Progenitor cell of endocrine pancreas (in vitro differentiated cells): ENCODE measurements at regions not wholly inside any gene's neighbourhood (a gene's known extent, or its start where the extent isn't known, plus 50 kb on each side); places are given as distances from the start of the nearest gene placed in this dataset.
"Not testable (repeated sequence)": the region's sequence is repeated elsewhere in the genome, so short reads cannot be mapped to it uniquely, and the experiment has no call there.

Experiments
- DNase-seq: peaks from one replicate; pipeline ENCODE4 v3.0.0; 2021; ENCODE audit warnings: low spot score; ENCODE audit not compliant: unreplicated experiment
- H3K27ac Mint-ChIP-seq: 2 replicates; pipeline ENCODE4 v1.8.0; 2021; ENCODE audit warnings: mild to moderate bottlenecking, moderate library complexity, mixed read lengths
- H3K27me3 Mint-ChIP-seq: 2 replicates; pipeline ENCODE4 v1.8.0; 2021; ENCODE audit warnings: mixed read lengths
- H3K36me3 Mint-ChIP-seq: 2 replicates; pipeline ENCODE4 v1.8.0; 2022; ENCODE audit warnings: mixed read lengths; ENCODE audit not compliant: insufficient read depth
- H3K4me1 Mint-ChIP-seq: 2 replicates; pipeline ENCODE4 v1.8.0; 2021; ENCODE audit warnings: low read depth, mixed read lengths
- H3K4me3 Mint-ChIP-seq: 2 replicates; pipeline ENCODE4 v1.8.0; 2021; ENCODE audit warnings: low read depth, mild to moderate bottlenecking, moderate library complexity, mixed read lengths
- H3K9me3 Mint-ChIP-seq: 2 replicates; pipeline ENCODE4 v1.8.0; 2021; ENCODE audit warnings: low read depth, mixed read lengths
- CTCF ChIP-seq: fragments of 200-600 bp; sonication (generic); IDR thresholded peaks from one replicate; pipeline ENCODE4 v1.5.0; 2021; ENCODE audit warnings: antibody characterized with exemption, mild to moderate bottlenecking; ENCODE audit not compliant: unreplicated experiment

DNA sequence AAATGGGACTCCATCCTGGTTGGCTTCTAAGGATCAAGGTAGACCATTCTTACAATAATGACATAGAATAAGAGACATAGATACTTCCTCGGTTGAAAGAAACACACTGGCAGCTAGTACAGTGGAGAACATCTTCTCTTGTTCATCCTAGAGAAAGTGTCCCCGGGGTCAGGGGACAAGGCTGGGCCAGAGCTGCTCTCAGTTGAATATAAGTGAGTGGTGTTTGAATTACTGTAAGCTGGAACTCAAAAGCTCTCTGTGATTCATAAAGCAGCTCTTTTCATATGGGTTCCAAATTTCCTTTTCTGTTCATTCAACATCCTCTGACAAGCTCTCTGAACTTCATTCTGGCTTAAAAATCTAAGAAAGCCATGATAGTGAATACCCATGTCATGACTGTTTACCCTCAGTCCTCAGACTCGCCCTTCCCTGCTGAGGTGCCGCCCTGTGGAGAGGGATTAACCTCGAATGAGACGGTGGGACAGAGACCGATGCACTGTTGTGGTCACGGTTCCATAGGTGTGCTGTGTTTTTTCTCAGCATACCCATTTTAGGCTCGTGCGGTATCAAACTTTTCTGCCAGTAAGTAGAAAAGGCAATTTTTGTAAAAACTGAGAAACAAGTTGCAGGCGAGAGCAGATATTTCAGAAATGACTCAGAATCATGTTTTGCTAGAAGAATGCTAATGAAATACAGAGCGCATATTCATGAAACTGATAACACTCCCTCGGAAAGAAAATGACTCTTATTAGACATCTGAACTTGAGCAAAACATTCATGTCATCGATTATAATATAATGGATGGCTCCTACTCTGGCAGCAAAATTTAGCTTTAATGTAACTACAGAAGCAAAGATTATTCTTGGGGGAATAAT is 351.1 kb downstream of the ANAPC1 start:
- not testable (repeated sequence) for H3K4me1 Mint-ChIP-seq, H3K27me3 Mint-ChIP-seq, H3K27ac Mint-ChIP-seq, DNase-seq, H3K9me3 Mint-ChIP-seq, H3K36me3 Mint-ChIP-seq, H3K4me3 Mint-ChIP-seq

DNA sequence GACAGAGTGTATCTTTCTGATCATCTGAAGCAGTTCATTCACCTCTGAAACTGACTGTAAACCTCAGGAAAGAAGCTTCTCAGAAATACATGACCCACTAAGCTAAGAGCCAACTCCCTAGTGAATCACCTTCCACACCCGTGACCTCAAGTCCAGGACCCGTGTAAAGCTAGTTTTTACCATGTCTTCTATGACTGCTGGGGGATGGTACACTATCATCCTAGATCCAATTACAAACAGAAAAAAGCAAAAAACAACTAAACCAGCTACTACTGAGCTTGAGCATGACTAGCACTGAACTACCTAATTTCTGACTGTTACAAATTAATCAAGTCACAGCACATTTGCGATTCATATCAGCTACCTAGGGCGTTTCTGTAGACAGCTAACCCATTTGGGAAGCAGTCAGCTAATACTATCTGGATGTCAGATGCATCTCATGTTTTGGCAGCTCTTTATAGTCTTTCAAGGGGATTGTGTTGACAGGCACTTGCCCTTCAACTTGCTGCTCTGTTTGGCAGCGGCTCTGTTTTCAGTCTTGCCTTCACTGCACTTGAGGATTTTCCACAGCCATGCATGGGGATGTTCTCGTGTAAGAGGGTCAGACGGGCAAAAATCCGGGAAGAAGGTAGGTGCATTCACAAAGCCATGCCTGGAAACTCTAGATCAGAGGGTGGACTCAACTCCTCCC is 350.3 kb downstream of the ANAPC1 start:
- H3K9me3 Mint-ChIP-seq, H3K27me3 Mint-ChIP-seq, H3K4me1 Mint-ChIP-seq, DNase-seq, H3K27ac Mint-ChIP-seq, H3K36me3 Mint-ChIP-seq, H3K4me3 Mint-ChIP-seq: not testable (repeated sequence)

DNA sequence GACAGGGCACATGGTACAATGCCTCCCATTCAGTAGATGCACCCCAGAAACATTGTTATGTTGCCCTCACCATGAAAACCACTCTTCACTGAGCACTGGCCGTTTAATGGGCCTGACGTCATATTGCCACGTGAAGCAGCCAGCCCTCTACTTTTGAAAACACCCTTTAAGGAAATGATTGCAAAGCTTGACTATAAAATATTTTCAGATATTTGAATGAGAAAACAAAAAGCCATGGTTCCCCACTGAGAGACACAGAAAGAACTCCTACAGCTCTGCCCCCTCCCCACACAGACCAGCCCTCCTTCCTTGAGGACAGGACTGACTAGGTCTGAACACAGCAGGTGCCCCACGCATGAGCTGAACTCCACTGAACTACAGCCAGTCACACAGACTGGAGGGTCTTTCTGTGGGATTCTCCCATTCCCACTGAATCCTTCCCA is 349.1 kb downstream of the ANAPC1 start:
- H3K9me3 Mint-ChIP-seq, result no peaks in the 10 kb centered on the region
- TF ChIP-seq CTCF, result no peak
- H3K4me3 Mint-ChIP-seq, result no peak overlapping the region
- H3K27me3 Mint-ChIP-seq, result peaks cover 9% of the 10 kb centered on the region
- H3K4me1 Mint-ChIP-seq, result peaks cover 3% of the 10 kb centered on the region
- H3K36me3 Mint-ChIP-seq, result peaks cover 1% of the 10 kb centered on the region
- H3K27ac Mint-ChIP-seq, result no peak overlapping the region
- no peak for DNase-seq

DNA sequence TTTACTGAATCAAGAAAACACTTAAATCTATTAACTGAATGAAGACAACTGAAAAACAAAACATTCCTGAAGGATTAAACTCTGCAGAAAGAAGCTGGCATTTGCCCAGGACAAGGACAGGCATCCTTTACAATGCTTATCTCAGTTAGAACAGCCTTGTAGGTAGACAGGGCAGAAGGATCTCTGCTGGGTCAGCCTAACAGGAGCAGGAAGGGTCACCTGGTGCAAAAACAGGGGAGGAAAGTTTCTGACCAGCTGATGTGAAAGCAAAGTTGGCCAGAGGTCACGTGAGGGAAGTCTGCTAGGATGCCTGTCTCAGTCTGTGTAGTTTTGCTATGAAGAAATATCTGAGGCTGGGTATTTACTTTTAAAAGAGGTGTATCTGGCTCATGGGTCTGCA is 348.6 kb downstream of the ANAPC1 start:
- Mint-ChIP-seq H3K4me3 (no peak overlapping the region), H3K27ac (no peak overlapping the region), H3K27me3 (peaks cover 9% of the 10 kb centered on the region), H3K36me3 (peaks cover 1% of the 10 kb centered on the region), H3K9me3 (no peaks in the 10 kb centered on the region), H3K4me1 (peaks cover 3% of the 10 kb centered on the region)
- no peak for DNase-seq
- no peak for TF ChIP-seq CTCF

DNA sequence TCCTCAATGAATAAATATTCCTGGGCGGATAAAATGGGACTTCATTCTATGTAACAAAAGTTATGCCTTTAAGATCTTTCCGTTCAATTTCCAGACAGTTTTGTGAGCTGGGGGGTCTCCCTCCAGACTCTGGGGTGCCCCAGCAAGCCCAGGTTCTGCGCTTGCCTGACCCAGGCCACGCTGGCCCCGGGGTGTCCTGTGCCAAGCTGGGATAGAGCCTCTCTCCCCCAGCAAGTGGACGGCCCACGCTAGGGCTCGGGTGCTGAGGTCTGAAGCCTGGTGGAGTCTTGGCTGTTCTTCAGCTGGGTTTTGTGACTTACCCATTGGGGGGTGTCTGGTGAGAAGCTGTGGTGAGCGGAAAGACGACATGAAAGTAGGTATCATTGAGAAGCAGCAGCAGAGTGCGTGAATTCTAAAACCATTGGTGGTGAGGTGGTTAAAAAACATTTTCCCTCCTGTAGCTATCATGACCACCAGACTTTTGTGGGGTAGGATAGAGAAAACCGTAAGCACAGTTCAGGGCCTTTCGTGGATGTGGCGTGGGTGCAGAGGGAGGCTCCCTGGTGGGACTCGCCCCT is 346.8 kb downstream of the ANAPC1 start:
- H3K27me3 Mint-ChIP-seq, result peaks cover 9% of the 10 kb centered on the region
- H3K9me3 Mint-ChIP-seq, result no peaks in the 10 kb centered on the region
- DNase-seq, result no peak
- peaks cover 3% of the 10 kb centered on the region for H3K4me1 Mint-ChIP-seq
- no peak for TF ChIP-seq CTCF
- no peak overlapping the region for H3K27ac Mint-ChIP-seq
- H3K36me3 Mint-ChIP-seq, result peaks cover 1% of the 10 kb centered on the region
- no peak overlapping the region for H3K4me3 Mint-ChIP-seq

- H3K9me3 Mint-ChIP-seq, H3K4me1 Mint-ChIP-seq, H3K36me3 Mint-ChIP-seq, H3K27me3 Mint-ChIP-seq, H3K27ac Mint-ChIP-seq, H3K4me3 Mint-ChIP-seq, DNase-seq: not testable (repeated sequence)
Observed at GRCh38 chr2:111539991-111540390, 344.0 kb downstream of the ANAPC1 start.

DNA sequence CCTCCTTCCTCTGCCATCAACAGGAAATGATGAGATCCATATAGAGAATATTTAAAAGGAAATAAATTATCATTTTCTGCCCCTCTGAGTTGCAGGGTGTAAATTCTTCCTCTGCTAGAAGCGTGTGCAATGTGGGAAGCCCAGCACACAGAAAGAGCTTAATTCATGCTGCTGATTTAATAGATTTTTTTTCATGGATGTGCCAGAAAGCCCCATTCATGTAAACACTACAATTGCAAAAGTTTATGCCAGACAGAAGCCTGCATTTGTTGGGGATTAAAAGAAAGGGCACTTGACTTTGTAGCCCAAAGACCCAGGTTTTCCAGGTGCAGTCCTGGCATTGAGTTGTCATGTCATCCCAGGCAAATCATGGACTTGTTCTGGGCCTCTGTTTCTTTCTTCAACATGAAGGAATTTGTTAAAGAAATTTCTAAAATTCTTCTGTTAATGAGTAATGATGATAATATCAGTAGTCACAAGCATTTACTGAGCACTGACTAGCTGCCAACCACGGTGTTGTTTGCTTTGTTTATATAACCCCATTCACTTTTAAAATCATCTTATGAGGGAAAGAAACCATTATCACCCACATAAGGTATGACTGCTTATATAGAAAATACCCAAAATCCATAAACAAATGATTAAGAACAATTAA is 341.7 kb downstream of the ANAPC1 start:
- H3K27ac Mint-ChIP-seq, H3K27me3 Mint-ChIP-seq, H3K4me1 Mint-ChIP-seq, H3K36me3 Mint-ChIP-seq, DNase-seq, H3K4me3 Mint-ChIP-seq, H3K9me3 Mint-ChIP-seq: not testable (repeated sequence)

GRCh38 chr2:111544006-111544405 is 340.0 kb downstream of the ANAPC1 start:
- H3K4me1 Mint-ChIP-seq, H3K27ac Mint-ChIP-seq, H3K27me3 Mint-ChIP-seq, H3K9me3 Mint-ChIP-seq, H3K4me3 Mint-ChIP-seq, H3K36me3 Mint-ChIP-seq, DNase-seq: not testable (repeated sequence)

DNA sequence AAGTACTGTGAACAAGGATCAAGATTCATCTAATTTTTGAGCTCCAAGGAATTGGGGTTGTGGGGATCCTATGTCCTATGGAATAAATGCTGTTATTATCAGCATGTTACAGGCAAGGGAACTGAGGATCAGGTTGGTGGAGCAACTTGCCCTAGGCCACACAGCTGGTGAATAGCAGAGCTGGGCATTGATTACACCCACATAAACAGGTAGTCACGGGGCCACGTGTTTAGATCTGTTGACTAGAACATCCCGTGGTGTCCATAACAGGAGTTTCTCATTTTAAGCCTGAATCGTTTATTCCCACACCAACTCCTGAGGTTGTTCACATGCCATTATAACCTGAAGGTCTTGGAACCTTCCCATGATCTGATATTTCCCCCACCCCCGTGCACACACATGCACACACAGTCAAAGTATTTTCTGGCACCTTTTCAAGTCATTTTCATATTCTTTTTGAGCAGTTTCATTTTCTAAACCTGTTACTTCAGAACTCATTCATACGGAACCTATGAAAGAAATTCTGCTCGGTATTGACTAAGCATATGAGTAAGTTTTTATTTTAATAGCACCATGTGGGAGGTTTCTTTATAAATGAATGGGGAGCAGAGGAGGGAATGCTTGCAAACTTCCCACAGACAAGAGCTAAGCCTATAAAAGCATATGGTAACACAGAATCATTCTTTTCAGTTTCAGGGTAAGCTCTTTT is 338.1 kb downstream of the ANAPC1 start:
- not testable (repeated sequence) for H3K4me1 Mint-ChIP-seq, H3K9me3 Mint-ChIP-seq, H3K27ac Mint-ChIP-seq, H3K4me3 Mint-ChIP-seq, DNase-seq, H3K36me3 Mint-ChIP-seq, H3K27me3 Mint-ChIP-seq
